ENCODE measurements at regions not wholly inside any gene's neighbourhood (a gene's known extent, or its start where the extent isn't known, plus 50 kb on each side); places are given as distances from the start of the nearest gene placed in this dataset.
"Not testable (repeated sequence)": the region's sequence is repeated elsewhere in the genome, so short reads cannot be mapped to it uniquely, and the experiment has no call there.

DNA sequence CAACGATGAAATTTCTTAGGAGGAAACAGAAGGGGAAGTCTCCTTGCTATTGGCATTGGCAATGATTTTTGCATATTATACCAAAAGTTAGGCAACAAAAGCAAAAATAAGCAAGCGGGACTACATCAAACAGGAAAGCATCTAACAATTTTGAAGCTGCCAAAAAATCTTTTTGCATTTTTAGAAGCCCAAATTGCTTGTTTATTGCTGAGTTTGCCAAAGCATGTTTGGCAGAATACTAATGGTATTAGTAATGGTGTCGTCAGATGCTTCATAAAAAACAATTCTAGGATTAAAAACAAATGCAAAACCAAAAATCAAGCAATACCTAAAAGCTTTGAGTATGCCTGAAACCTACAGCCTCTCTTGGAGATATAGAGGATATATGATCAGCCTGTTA is 80.0 kb downstream of the GALR1 start:
- no peak for DNase-seq (ENCODE audit: low spot score)

GRCh38 chr18:77334876-77335275 is 85.2 kb downstream of the GALR1 start:
- no peak for DNase-seq (ENCODE audit: low spot score)

- no peak for DNase-seq (ENCODE audit: low spot score)
Measured at GRCh38 chr18:77337604-77338003, 88.0 kb downstream of the GALR1 start.

DNA sequence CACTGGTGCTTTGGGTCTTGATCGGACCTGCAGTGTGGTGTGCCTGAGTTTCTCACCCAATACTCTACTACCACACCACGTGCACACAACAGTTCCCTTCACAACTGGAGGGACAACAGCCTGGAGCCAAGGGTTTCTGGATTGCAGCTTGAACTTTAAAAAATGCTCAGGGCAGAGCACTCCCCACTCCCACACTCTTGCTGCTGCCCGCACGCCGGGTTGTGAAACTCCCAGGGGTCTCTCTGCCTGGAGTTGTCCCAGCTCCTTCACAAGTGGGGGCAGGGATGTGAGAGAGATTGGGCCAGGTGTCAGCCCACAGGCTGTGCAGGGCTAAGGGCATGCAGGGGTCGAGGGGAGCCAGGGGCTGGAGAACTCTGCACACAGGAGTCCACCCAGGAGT is 89.4 kb downstream of the GALR1 start:
- DNase-seq (ENCODE audit: low spot score) = no peak

DNA sequence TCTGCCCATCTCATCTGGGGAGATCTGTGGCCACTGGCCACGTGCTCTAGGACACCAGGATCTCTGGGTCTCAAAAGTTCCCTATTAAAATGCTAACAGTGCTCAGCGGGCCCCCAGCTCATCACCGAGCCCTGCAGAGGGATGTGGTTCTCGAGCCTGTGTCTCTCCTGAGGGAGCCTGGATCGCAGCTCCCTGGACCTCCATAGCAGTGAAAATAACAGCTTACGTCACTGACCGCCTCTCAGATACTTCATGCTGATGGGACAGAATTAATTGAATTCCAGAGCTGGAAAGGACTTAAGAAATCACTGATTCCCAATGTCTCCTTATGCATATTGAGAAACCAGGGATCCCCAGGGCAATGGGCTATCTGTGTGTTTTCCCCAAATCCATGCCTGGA is 90.0 kb downstream of the GALR1 start:
- no peak for DNase-seq (ENCODE audit: low spot score)

DNA sequence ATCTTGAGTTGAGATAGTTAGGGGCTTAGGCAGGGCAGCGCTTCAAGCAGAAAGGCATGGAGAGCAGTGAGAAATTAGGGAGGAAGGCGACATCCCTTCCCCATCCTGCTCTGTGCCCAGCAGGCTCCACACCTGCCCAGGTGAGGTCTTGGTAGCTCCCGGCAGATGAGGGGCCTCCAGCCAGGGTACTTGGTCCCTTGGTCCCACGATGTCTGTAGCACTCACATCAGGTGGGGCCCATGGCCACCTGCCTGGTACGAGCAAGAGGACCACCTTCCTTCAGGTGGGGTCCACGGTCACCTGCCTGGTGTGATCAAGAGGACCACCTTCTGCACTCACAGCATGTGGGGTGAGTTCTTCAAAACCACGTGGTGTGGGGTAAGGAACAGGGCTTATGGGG is 91.2 kb downstream of the GALR1 start:
- no peak for DNase-seq (ENCODE audit: low spot score)

- DNase-seq (ENCODE audit: low spot score) = no peak
Measured at GRCh38 chr18:77341527-77342325, 92.1 kb downstream of the GALR1 start.

DNA sequence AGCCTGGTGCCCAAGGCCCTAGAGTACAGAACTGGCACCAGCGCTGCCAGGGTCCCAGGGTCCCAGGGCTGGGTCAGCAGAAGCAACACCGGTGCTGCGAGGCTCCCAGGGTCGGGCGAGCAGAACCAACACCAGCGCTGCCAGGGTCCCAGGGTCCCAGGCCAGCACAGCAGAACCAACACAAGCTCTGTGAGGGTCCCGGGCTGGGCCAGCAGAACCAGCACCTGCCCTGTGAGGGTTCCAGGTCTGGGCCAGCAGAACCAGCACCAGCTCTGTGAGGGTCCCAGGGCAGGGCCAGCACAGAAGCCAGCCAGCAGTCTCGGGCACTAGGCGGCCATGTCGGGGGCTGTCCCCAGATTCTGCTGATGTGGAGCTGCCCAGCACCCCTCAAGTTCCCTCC is 93.1 kb downstream of the GALR1 start:
- DNase-seq (ENCODE audit: low spot score) = no peak

- no peak for DNase-seq (ENCODE audit: low spot score)
Measured at GRCh38 chr18:77343846-77344510, 94.3 kb downstream of the GALR1 start.

DNA sequence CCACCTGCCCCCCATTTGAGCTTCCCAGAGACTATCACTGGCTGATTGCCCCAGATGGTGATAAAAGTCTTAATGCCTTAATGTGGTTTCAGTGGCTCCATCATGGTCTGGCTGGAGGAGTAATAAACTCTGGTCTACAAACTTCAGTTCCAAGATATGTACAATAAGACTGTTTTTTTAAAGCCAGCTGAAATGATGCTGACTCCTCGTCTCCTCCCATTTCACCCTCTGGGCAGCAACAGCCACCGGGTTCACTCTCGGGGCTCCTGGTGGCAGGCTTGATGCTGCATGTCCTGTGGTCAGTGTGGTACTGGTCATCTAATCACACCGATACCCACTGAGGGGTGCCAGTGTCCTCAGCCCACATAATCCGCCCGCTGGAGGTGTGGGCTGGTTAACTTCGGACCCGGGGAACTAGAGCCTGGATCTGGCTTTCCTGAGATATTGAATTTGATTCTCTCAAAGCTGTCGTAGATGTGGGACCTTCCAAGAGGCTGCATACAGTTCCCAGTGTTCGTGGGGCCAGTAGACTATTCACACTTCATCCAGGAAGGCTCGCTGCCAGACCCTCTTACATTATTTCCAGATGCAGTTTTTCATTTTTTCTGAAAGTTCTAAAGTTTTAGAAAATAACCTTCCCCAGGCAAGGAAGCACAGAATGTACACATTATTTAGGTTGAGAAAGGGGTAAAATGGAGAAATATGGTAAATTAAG is 95.3 kb downstream of the GALR1 start:
- DNase-seq (ENCODE audit: low spot score) = no peak

- DNase-seq (ENCODE audit: low spot score) = no peak
Measured at GRCh38 chr18:77346208-77346810, 96.7 kb downstream of the GALR1 start.

- DNase-seq (ENCODE audit: low spot score) = not testable (repeated sequence)
Measured at GRCh38 chr18:77353349-77353748, 103.7 kb downstream of the GALR1 start.

DNA sequence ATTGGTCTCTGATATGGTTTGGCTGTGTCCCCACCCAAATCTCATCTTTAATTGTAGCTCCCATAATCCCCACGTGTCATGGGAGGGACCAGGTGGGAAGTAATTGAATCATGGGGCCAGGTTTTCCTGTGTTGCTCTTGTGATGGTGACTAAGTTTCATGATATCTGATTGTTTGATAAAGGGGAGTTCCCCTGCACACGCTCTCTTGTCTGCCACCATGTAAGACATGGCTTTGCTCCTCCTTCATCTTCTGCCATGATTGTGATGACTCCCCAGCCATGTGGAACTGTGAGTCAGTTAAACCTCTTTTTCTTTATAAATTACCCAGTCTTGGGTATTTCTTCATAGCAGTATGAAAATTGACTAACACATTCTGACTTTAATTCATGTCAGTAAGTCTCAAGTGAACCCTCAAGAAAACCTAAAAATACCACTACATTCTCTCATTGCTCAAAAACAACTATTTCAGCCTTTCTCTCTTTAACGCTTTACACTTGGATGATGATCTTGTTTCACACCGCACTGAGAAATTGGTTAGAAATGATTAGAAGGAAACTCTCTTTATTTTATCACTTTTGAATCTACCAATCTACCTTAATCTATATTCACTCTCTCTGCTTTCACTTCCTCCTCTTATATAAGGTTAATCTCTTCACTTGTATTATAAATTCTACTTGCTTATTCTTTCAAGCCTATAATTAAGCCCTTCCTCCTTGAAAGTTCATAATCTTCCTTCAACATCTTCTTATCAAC is 110.1 kb downstream of the GALR1 start:
- DNase-seq (ENCODE audit: low spot score) = no peak

DNA sequence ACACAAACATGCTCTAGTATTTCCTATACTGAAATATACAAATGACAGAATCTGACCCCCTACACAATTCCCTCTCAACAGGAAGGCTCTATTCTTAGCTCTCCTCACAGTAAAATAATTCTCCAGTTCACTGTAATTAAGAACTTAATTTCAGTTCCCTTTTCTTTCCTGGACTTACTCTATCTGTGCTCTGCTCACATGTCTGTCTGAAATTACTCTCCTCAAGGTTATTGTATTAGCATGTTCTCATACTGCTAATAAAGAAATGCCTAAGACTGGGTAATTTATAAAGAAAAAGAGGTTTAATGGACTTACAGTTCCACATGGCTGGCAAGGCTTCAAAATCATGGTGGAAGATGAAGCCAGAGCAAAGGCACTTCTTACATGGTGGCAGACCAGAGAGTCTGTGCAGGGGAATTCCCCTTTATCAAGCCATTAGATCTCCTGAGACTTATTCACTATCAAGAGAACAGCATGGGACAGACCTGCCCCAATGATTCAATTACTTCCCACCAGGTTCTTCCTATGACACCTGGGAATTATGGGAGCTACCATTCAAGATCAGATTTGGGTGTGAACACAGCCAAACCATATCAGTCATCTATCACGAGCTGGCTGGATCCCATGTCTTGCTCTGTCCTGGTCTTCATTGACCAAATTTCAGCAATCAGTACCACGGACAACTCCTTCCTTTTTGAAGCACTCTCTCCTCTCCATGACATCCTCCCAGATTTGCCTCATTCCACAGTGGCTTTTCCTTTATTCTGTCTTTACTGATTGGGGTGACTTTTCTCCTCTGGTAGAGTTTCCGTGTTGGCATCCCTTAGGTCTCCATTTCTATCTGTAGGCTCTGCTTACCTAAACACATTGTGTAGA is 110.9 kb downstream of the GALR1 start:
- DNase-seq (ENCODE audit: low spot score) = no peak

- no peak for DNase-seq (ENCODE audit: low spot score)
Measured at GRCh38 chr18:77361382-77361781, 111.7 kb downstream of the GALR1 start.

- no peak for DNase-seq (ENCODE audit: low spot score)
Measured at GRCh38 chr18:77365667-77366066, 116.0 kb downstream of the GALR1 start.

DNA sequence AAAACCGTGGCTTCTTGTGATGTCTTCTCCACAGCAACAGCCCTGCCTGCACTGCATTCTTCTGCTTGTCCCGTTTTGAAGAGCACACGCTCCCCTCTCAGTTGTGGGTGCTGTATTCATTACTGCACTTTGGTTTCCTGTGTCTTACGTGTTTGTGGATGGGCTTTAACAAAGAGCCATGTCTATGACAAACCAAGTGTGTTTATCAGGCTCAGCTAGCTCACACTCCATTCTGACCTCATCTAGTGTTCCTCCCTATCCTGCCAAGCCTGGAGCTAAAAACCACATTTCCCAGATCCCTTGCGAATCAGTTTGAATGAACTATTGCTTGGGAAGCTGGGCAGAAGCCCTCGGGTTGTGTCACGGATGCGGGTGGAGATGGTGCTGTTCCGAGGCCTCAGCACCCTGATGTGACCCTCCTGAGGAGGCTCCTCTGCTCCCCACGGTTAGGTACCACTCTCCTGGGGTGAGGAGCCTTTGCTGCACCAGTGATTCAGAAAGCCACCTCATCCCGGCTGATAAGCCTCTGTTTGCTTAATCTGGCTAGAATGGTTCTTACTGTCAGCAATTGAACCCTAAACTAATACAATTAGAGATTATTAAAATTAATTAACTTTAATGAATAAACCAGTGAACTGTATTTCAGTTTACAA is 116.5 kb downstream of the GALR1 start:
- no peak for DNase-seq (ENCODE audit: low spot score)

GRCh38 chr18:77366720-77367641 is 117.3 kb downstream of the GALR1 start:
- DNase-seq (ENCODE audit: low spot score) = no peak

DNA sequence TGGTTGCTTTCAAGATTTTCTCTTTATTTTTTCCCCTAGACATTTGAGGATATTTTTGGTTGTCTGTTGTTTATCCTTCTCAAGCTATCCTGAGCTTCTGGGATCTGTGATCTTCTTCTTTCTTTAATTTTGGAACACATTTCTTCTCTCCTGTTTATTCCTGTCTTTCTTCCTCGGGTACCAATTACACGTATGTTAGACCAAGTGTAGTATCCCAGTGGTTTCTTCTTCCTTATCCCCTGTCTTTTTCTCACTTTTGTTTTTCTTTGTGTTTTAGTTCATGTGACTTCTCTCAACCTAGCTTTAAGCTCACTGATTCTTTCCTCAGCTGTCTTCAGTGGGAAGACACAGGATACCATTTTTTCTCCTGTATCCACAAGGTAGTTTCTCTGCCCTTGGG is 120.0 kb downstream of the GALR1 start:
- DNase-seq (ENCODE audit: low spot score) = no peak

Data from activated CD4-positive, alpha-beta T cell treated with anti-CD3 and anti-CD28 coated beads, Interleukin-2, Interleukin-4, amounts not matched to agents 100 ng/mL and 50 ng/mL, durations not matched to agents 16 hours and 8 hours (primary cell).